Keratinocyte (primary cell): ENCODE measurements at regions not wholly inside any gene's neighbourhood (a gene's known extent, or its start where the extent isn't known, plus 50 kb on each side); places are given as distances from the start of the nearest gene placed in this dataset.

Experiments used
- DNase-seq: peaks from one replicate; pipeline ENCODE4 v3.0.0-alpha.2; 2011; ENCODE audit warnings: low read depth, missing footprints, low spot score
- FAIRE-seq: peaks from 2 replicates; lab custom pipeline; 2011; peaks lifted over from hg19 to GRCh38; lab: Jason Lieb, UNC
- H2AFZ ChIP-seq: 2 replicates; pipeline ENCODE4 v1.6.0; 2012; ENCODE audit warnings: low read length, control low read depth, inconsistent platforms; ENCODE audit not compliant: control insufficient read depth
- H3K27ac ChIP-seq: 2 replicates; pipeline ENCODE4 v1.5.1; 2011; ENCODE audit warnings: low read length; ENCODE audit not compliant: control insufficient read depth, insufficient read depth
- H3K27me3 ChIP-seq: 3 replicates; pipeline ENCODE4 v1.6.0; 2011; ENCODE audit warnings: low read length; ENCODE audit not compliant: control insufficient read depth, insufficient read depth; ENCODE audit errors: extremely low read depth
- H3K36me3 ChIP-seq, 2 experiments: 2 replicates in 1 of 2; 3 replicates in 1 of 2; pipeline ENCODE4 v1.5.1; 2011; ENCODE audit warnings: low read length in 2 of 2, mild to moderate bottlenecking in 1 of 2; ENCODE audit not compliant: control insufficient read depth in 2 of 2, insufficient read depth in 2 of 2; ENCODE audit errors: extremely low read depth in 1 of 2
- H3K4me1 ChIP-seq: 3 replicates; pipeline ENCODE4 v1.5.1; 2011; ENCODE audit warnings: low read length; ENCODE audit not compliant: control insufficient read depth, insufficient read depth; ENCODE audit errors: extremely low read depth
- H3K4me2 ChIP-seq: 3 replicates; pipeline ENCODE4 v1.6.0; 2011; ENCODE audit warnings: low read depth, low read length; ENCODE audit not compliant: control insufficient read depth, insufficient read depth; ENCODE audit errors: extremely low read depth
- H3K4me3 ChIP-seq, 3 experiments: fragments of 200-600 bp in 1 of 3; sonication (generic) in 1 of 3; 2 replicates in 2 of 3; 3 replicates in 1 of 3; pipeline ENCODE4 v1.5.1; 2011 to 2016; ENCODE audit warnings: low read length in 3 of 3, mild to moderate bottlenecking in 3 of 3, control low read depth in 2 of 3, inconsistent platforms in 1 of 3, low read depth in 1 of 3, mixed read lengths in 1 of 3, mixed run types in 1 of 3, moderate library complexity in 1 of 3; ENCODE audit not compliant: control insufficient read depth in 2 of 3, insufficient read depth in 2 of 3; ENCODE audit errors: extremely low read depth in 1 of 3
- H3K79me2 ChIP-seq: 2 replicates; pipeline ENCODE4 v1.6.0; 2012; ENCODE audit warnings: low read length; ENCODE audit not compliant: control insufficient read depth, insufficient read depth
- H3K9ac ChIP-seq: 3 replicates; pipeline ENCODE4 v1.6.0; 2011; ENCODE audit warnings: low read length; ENCODE audit not compliant: control insufficient read depth, insufficient read depth; ENCODE audit errors: extremely low read depth
- H3K9me1 ChIP-seq: 3 replicates; pipeline ENCODE4 v1.6.0; 2011; ENCODE audit warnings: low read length; ENCODE audit not compliant: control insufficient read depth, insufficient read depth; ENCODE audit errors: extremely low read depth
- H3K9me3 ChIP-seq: 2 replicates; pipeline ENCODE4 v1.5.1; 2012; ENCODE audit warnings: low read depth, low read length; ENCODE audit not compliant: control insufficient read depth
- H4K20me1 ChIP-seq: 3 replicates; pipeline ENCODE4 v1.6.0; 2011; ENCODE audit warnings: low read length; ENCODE audit not compliant: control insufficient read depth, insufficient read depth; ENCODE audit errors: extremely low read depth
- CTCF ChIP-seq, 3 experiments: IDR thresholded peaks in 1 of 3; conservative IDR thresholded peaks in 1 of 3; optimal IDR thresholded peaks in 1 of 3; 2 replicates in 2 of 3; 3 replicates in 1 of 3; pipeline versions ENCODE3 to v1.5.1; 2011; ENCODE audit warnings: low read length in 3 of 3, mild to moderate bottlenecking in 3 of 3, moderate library complexity in 2 of 3, control low read depth in 1 of 3, inconsistent platforms in 1 of 3; ENCODE audit not compliant: insufficient read depth in 2 of 3; ENCODE audit errors: extremely low read depth in 1 of 3
- EZH2 ChIP-seq: IDR thresholded peaks from one replicate; pipeline ENCODE4 v1.6.1; 2012; ENCODE audit warnings: inconsistent platforms, mild to moderate bottlenecking, low read length, moderate library complexity
- dilution Hi-C: fragments of 300-500 bp; cut with MboI; formaldehyde crosslinking; loops from one replicate; pipeline ENCODE4 v1.7.0; 2020; ENCODE audit warnings: low sequenced_read_pairs; ENCODE audit not compliant: extremely low pct_ligation_motif_present

GRCh38 chr6:95216555-95216954 is 360.8 kb upstream of the MANEA start:
- H4K20me1 ChIP-seq, result no peaks in the 10 kb centered on the region
- H3K27me3 ChIP-seq, result no peaks in the 10 kb centered on the region
- no peaks in the 10 kb centered on the region for H3K9me3 ChIP-seq
- no peaks in the 10 kb centered on the region for H3K36me3 ChIP-seq
- FAIRE-seq (no peak), DNase-seq (no peak)
- no peak overlapping the region for H3K27ac ChIP-seq
- dilution Hi-C loops, result no loop called here
- H3K9me1 ChIP-seq, result no peaks in the 10 kb centered on the region
- H3K9ac ChIP-seq, result no peak overlapping the region
- TF ChIP-seq CTCF (optimal IDR thresholded peaks at IDR 0.05 in 1 of 3, IDR thresholded peaks at IDR 0.05 in 1 of 3, conservative IDR thresholded peaks at IDR 0.05 in 1 of 3; ENCODE audit: extremely low read depth in 1 of 3, insufficient read depth in 2 of 3, low read length in 3 of 3), result no peak
- TF ChIP-seq EZH2, result no peak
- H3K4me2 ChIP-seq, result no peak overlapping the region
- H3K4me1 ChIP-seq, result no peaks in the 10 kb centered on the region
- H2AFZ ChIP-seq, result no peak overlapping the region
- H3K4me3 ChIP-seq, result no peak overlapping the region
- no peaks in the 10 kb centered on the region for H3K79me2 ChIP-seq

GRCh38 chr6:95227351-95227750 is 350.0 kb upstream of the MANEA start:
- no peak for DNase-seq
- Histone ChIP-seq H3K27me3 (no peaks in the 10 kb centered on the region), H4K20me1 (no peaks in the 10 kb centered on the region), H3K9me1 (no peaks in the 10 kb centered on the region), H2AFZ (no peak overlapping the region), H3K4me3 (no peak overlapping the region), H3K4me2 (no peak overlapping the region), H3K27ac (no peak overlapping the region), H3K9ac (no peak overlapping the region), H3K79me2 (no peaks in the 10 kb centered on the region), H3K4me1 (no peaks in the 10 kb centered on the region), H3K36me3 (no peaks in the 10 kb centered on the region), H3K9me3 (no peaks in the 10 kb centered on the region)
- no peak for FAIRE-seq
- TF ChIP-seq CTCF (optimal IDR thresholded peaks at IDR 0.05 in 1 of 3, IDR thresholded peaks at IDR 0.05 in 1 of 3, conservative IDR thresholded peaks at IDR 0.05 in 1 of 3; ENCODE audit: extremely low read depth in 1 of 3, insufficient read depth in 2 of 3, low read length in 3 of 3) (no peak), EZH2 (no peak)
- dilution Hi-C loops, result no loop called here
